ENCODE measurements at regions not wholly inside any gene's neighbourhood (a gene's known extent, or its start where the extent isn't known, plus 50 kb on each side); places are given as distances from the start of the nearest gene placed in this dataset.
A peak's percentile ranks its signal among the peaks of the same experiment; 100 is the strongest.

DNA sequence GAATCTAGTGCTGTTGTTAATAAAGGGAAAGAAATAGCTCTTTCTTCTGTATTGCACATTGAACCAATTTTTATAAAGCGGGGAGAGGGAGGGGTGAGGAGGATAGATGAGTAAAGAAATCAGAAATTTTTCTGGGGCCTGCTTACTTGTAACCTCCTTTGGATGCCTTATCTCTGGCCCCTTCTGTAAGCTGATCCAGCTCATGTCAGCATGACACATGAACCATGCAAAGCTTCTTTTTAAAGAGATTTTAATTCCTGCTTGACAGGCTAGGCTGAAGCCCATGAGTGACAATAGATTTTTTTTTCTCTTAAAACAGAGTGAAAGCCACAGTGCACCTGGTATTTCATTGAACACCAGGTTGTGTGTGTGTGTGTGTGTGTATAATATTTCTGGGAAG lies 325.3 kb downstream of the PRL start:
- no peak for DNase-seq

DNA sequence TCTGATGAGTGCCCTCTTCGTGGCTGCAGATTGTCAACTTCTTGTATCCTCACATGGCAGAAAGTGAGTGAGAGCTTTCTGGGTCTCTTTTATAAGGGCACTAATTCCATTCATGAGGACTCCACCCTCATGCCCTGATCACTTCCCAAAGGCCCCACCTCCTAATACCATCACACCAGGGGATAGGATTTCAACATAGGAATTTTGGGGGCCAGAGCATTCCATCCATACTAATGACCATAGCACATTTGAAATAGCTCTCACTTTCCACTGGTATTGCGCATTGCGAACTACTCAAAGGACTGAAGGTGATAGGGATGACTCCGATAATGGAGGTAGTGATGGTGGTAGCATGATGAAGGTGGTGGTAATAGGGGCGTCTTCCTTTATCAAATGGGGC lies 324.3 kb downstream of the PRL start:
- no peak for DNase-seq

DNA sequence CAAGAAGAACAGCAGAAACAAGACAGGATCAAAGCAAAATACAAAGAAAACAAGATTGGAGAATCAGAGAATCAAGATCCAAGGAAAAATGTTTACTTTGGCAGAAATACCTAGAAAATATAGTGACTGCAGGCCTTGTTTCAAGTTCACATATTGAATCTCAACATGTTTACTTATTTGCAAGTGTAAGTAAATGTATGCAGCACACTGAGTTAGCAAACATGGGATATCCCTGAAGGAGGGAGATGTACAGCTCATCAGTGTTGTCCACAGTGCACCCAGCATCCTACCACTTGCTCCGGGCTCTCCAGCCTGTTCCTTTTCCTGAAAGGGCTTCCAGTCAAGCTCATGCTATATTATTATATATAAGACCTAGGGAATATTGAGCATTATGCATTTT lies 319.5 kb downstream of the PRL start:
- no peak for DNase-seq

DNA sequence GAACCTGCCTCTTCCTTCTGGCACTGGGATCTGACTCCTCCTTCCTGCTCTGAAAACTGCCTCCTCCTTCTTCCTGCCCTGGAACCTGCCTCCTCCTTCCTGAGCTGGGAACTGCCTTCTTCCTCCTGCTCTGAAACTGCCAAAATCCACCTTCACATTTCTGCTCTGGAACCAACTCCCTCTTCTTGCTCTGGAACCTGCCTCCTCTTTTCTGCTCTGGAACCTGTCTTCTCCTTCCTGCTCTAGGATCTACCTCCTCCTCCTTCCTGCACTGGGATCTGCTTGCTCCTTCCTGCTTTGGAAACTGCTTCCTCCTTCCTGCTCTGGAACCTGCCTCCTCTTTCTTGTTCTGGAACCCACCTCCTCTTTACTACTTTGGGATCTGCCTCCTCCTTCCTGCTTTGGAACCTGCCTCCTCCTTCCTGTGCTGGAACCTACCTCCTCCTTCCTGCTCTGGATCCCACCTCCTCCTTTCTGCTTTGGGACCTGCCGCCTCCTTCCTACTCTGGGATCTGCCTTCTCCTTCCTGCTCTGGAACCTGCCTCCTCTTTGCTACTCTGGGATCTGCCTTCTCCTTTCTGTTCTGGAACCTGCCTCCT lies 315.5 kb downstream of the PRL start:
- no peak for DNase-seq

DNA sequence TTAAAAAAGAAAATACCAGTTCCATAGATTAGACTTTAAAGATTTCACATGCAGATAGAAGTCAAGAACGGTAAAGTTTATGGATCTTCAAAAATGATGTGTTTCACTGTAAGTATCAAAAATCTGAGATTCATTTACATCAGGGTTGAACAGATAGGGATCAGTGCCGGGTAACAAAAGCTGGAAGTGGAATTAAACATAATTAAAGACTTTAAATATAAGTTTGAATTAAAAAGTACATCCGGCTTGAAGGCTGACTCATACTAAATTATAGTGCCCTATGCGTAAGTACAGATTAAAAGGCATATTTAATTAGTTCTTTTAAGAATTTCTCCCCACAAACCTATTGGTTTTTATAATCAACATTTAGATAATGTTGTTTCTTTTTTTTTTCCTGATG lies 312.7 kb downstream of the PRL start:
- no peak for DNase-seq

DNA sequence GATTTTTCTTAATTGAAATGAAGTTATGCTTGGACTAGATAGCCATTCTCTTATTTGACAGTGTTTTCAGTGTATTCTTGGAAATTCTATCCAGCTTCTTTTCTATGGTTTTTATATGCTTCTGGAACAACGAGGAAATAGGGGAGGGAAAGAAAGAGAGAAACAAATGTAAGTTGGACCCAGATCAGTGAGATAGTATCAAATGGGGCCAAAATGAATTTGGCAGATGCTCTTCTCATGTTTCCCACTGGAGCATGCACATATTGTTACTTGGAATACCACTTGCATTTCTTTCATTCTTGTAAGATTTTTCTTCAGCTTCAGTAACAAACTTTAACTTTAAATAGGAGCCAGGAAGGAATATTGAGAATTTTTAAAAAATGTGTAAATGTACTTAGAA lies 312.3 kb downstream of the PRL start:
- no peak for DNase-seq

DNA sequence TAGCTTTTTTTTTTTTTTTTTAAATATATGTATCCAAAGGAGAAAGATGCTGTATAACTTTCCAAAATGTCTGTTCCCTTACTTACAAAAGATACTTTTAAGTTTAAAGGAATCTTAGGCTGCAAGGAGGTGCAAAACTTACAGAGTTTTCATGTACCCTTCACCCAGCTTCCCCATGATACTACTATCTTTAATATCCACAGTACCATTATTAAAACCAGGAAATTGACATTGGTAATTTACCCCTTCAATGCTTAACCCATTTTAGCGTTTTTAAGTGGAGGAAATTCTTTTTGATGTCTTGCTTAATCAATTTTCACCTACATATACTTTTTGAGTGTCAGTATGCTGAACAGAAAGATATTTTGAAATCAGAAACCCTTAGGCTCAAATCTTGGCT lies 310.9 kb downstream of the PRL start:
- DNase-seq: no peak

DNA sequence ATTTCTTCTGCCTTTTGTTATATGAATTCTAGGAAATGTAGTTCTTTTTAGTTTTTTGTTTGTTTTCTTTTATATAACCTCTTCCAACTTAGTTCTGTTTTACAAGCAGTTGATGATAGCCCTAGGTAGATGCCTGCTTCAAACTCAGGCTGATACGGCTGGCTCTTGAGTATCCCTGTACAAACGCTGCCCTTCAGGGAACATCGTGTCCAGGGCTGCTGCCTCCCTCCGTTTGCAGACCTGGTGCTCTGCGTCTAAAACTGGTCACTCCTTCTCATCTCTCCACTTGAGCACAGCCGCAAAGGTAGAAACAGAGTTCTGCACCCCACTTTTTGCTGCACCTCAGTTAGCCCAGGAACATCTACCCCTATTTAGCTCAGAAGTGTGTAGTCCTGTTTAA lies 310.1 kb downstream of the PRL start:
- DNase-seq: no peak

DNA sequence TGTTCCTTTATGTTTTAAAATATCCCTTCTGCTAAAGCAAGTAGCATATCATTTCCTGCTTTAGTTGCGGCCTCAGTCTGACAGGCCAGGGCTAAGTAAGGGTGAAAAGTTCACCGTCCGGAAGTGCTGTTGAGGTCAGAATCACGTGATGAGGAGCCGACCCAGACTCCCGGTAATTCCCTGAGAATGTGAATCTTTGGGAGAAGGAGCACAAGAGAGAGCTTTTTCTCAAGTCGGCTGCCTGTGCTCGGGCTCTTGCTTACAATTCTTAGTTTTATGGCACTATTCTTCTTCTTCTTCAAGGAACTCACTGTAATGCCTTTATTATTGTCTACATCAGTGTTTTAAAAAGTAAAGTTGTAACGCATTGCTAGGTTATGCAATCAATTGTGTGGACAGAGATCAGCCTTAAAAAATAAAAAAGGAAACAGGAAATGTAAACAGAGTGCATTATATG lies 309.3 kb downstream of the PRL start:
- DNase-seq: peak; percentile 58

DNA sequence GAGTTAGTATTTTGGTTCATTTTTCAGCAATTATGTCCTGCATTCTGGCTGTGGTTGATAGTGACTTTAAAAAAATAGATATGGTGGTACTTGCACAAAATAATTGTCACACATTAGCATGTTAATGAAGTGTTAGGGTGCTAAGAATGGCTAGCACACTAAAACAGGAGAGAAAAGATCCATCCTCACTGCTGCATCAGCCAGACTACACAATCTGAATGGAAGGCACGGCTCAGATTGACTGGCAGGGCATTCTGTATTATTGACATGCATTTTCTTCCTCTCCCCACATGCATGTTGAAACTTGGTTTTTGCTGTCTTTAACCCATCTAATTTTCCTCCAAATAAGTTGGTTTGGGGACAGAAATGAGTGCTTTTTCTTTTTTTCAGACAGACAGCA lies 306.3 kb downstream of the PRL start:
- no peak for DNase-seq

DNA sequence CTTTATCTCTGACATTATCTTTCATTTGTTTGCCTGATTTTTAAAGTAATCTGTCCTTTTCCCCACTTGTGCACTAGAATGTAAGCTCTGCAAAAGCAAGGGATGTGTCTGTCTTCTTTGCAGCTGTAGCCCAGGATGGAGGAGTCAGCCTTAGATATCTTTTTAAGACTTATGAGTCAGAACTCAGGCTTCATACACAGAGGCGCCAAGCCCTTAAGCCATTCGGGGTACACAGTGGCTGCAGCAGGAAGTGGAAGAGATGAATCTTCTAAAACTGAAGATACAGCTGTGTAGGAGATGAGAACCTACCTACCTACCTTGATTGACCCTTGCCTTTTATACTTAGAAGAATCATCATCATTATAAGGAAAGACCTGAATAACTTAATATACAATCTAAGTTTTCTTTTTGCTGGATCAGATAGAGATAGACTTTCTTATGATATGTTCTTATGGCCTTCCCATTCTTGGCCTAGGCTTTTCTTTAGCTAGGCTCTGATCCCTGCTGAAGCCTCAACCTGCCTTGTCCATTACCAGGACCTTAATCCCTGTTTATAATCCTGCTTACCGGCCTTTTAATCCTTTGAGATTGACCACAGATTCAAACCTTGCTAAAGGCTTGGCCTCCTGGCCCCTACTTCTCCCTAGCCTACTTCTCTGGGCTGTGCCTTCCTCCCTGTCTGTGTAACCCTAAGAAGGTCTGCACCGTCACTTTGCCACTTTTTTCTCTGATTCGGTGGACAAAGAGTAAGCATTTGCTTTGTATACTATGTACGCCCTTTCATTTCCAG lies 304.5 kb downstream of the PRL start:
- DNase-seq: no peak

DNA sequence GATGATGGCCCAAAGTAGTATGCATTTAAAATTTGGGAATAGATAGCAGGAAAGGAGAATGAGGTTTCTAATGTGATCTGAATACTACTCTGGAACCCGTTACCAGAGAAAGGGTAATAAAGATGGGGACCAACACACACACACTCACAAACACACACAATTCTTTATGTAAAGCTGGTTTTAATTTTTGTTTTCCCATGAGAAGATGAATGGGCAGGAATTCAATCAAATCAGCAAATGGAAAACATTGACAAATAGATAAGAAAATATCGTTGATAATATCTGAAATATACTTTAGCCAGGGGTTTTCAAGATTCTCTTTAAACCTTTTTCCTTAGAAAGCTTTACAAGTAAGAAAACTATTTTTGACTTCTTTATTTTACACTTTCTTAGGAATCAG lies 303.0 kb downstream of the PRL start:
- no peak for DNase-seq

DNA sequence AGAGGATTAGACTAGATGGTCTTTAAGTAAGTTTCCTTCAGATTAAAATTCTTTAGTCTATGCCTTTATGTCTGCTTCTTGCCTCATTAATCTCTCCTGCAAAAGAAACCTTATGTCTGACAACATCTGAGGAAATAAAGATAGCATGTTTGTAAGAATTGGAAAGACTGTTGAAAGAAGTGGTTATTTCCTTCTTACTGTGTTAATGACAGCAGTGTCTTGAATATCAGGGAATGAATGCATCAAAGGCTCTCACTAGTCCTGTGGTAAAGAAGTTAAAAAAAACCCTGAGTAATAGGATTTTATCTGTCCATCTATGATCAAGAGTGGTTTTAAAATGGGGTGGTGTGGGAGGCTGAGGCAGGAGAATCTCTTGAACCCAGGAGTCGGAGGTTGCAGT lies 302.0 kb downstream of the PRL start:
- DNase-seq: no peak

DNA sequence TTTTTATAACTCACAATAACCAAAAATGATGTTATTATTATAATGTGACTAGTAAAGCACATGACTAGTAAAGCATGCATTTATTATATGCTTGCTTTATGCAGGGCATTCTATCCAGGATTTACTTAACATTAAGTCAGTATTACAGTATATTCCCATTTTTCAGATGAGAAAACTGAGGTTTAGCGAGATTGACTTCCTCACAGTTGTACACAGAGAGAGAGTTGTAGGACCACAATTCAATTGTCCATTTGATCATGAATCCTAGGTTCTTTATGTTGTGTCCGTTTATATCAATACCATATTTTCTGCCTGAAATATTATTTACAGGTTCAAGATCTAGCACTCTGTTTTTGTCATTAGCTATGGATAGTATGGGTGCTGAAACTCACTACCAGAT lies 301.5 kb downstream of the PRL start:
- no peak for DNase-seq

DNA sequence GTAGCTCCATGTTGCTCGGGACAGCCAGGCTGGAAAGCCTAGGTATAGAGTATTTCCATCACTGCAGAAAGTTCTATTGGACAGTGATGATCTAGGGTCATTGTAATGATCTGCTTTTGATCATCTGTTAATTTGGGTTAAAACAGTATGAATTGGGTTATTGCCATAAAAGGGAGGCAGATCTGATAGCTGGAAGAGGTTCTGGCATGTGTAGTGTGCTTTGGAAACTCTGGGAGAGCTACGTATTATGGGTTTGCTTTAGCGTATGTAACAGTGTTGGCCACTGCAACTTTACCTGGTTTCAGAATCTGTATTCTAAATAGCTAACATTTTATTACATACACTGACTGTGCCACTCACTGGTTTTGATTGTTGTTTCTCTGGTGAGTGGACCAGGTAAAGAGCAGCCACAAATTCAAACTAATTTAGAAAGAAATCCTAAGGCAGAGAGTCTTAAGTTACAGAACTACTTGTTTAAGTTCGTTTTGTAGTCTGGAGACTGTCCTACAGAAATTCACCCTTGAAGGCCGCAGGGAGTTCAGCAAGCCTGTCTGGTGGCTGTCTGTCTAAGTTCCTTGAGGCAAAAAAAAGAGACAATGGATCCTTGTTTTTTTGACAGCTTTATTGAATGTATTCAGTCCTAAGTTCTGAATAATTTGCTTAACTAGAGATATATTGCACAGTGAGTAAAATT lies 300.3 kb downstream of the PRL start:
- DNase-seq: no peak

DNA sequence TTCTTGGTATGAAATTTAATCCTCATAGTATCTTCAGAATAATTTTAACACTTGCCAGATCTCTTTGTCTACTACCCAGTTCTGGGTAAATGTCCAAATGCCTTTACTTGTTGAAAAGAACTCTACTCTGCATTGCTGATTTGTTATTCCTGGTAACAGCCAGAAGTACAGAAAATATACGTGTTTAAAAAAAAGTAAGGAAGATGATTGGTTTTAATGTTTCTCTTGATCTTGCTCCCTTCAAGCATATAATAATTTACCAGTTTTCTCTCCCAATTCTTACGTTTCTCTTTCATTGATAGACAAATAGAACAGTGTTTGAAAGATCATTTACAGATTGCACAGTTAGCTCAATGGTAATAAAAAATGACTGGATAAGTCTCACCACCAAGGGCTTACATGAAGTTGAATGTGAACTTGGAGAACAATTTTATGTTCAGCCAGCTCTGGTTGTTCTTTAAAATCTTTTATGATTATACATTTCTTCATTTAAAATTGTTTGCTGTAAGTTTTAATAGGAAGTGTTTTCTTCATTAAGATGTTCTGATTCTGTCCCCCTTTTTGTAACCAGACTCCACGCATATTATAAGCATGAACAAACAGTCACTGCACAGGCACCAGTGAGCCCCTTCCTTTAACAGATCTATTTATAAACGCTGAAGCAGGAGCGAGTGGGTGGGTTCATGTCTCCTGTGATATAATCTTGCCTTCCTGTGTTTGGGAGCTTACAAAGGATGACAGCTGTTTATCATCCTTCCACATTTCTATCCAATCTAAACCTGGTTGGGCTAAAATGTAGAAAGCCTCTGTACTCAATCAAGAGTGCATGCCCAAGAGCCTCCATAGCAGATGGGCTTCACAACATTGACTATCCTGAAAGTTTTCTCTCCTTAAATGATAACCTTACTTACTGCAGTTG lies 299.5 kb downstream of the PRL start:
- peak; percentile 19 for DNase-seq

DNA sequence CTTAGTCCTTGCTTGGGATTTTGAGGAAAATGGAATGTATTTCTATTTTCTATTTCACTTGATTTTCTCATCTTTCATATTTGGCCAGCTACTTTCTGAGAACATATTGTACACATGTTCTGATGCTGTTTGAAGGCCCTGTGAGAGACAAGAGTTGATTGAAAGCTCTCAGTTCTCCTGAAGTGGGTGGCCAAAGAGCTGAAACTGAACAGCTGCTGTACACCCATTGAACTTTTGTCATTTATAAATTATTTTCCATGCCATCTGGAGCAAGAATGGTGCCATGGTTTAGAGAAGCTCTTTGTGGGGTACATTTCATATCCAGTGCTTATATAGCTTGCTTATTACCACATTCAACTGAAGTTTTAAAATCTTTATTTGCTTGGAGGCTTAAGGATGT lies 298.3 kb downstream of the PRL start:
- peak; percentile 66 for DNase-seq

DNA sequence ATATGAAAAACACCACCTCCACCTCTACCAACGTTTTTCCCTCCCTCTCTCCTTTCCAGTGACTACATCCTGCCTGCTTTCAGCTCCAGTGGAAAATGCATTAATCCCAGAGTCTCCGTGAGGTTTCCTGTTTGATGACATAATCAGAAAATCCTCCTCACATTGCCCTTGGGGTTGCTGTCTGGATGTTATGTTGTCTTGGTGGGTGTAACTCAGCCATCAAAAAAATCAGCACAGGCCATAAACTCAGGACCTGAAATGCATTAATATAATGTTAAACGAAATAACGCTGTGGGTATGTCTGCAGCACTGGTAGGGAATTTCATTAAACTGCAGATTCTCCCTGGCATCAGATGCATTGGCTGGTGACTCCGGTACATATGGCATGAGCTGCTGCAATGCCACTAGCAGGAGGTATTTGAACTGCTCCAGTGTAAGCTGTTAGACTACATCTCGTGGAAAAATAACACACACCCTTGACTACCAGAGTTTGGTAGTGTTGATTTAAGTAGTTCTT lies 297.8 kb downstream of the PRL start:
- peak; percentile 72 for DNase-seq

DNA sequence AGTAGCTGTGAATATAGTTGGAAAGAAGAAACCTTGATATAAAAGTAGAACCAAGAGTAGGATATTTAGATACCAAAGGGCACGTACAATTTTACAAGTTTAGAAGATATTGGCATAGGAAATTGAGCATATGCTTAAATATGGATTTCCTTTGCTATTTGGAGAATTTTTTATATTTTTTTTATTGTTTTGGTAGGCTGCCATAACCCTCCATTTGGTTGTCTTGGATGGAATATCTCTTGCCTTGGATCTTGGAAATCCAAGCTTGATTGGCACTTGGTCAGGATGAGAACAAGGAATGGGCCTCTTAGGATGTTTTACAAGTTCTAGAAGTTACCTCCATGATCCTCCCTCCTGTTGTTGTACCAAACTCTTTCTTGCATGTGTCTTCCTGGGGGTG lies 297.1 kb downstream of the PRL start:
- no peak for DNase-seq

DNA sequence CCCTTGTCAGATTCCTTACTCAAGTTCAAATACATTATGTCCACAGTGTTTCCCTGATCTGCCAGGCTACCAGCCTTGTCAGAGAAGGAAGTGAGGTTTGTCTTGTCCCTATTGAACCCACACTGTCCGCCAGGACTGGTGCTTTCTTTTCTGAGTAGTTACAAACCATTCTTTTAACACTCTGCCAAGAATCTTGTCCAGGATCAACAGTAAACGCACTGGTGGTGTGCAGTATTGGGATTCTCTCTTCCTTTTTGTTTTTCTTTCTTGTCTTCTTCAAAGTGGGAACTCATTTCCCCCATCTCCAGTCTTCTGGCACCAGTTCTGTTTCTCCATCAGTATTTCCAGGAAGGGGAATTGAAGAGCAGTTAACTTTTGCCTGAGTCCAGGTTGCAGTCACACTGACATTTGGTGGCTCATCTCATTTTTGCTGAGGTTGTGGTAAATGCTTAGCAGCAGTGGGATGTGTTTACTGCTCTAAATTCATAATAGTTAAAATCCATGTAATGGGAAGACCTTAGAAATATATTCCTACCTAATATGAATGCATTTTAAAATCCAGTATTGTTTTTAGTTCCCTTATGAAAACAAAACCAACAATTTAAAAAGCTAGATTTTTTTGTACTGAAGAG lies 295.3 kb downstream of the PRL start:
- no peak for DNase-seq

DNA sequence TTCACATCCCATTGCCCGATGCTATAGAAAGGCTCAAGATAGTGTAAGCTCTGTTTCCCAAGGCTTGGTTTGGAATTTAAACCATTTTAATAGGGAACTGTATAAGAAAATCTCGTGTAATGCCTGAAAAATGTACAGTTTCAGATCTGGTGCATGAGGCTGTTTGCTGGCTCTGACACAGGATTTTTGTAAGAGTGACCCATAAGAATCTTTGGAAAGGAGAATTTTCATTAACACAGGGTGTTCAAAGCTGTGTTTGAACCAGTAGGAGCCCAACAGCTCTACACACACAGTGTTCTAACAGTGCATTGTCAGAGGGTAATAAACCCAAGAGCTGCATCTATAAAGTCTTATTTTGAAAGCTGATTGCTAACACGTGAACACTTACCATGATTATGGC lies 293.5 kb downstream of the PRL start:
- no peak for DNase-seq

DNA sequence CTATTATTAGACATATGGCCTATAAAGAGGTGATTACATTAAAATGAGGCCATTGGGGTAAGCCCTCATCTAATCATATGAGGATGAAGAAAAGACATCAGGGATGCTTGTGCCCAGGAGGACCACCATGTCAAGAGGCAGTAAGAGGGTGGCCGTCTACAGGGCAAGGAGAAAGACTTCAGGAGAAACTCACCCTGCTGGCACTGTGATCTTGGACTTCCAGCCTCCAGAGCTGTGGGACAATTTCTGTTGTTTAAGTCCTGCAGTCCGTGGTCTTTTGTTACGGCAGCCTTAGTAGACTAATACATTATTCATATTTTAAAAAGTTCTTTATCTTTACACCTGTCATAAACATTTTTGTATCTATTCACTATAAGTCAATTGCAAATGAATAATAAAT lies 290.0 kb downstream of the PRL start:
- no peak for DNase-seq

DNA sequence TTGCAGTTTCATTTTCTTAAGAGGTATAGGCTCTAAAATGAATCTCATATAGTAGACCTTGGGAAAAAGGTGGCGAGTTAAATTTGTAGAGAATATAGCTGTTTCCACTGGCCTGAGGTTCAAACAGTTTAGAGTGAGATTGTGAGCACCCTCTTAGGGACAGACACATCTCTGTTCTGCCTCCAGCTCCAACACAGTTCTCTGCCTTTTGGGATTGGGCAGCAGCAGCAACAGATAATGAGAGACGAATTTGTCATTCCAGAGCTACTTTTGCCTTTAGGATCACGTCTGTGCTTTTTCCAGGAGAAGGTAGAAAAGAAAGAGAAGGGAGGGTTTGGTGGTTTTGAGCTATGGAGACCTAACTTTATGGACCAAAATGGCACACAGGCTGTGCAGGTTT lies 289.4 kb downstream of the PRL start:
- no peak for DNase-seq
